ENCODE measurements at regions not wholly inside any gene's neighbourhood (a gene's known extent, or its start where the extent isn't known, plus 50 kb on each side); places are given as distances from the start of the nearest gene placed in this dataset.
A peak's percentile ranks its signal among the peaks of the same experiment; 100 is the strongest.

GRCh38 chr5:82396871-82397514 is 118.8 kb upstream of the RPS23 start (continued):
- TF ChIP-seq ETV5 (CRISPR knock-in tag; IDR thresholded peaks at IDR 0.05; ENCODE audit: low read depth) (peak; percentile 65; the same call in 1 of the 2 replicates), RAD21 (CRISPR knock-in tag; conservative IDR thresholded peaks at IDR 0.05 in 1 of 2, IDR thresholded peaks at IDR 0.05 in 1 of 2) (peak in 1 of 2 experiments; percentile 34; a peak in 1 of 4 replicates), TOE1 (IDR thresholded peaks at IDR 0.05; ENCODE audit: borderline replicate concordance) (no peak), TOE1 (CRISPR knock-in tag; IDR thresholded peaks at IDR 0.05; ENCODE audit: borderline replicate concordance, low read depth) (no peak), MXD1 (CRISPR knock-in tag; IDR thresholded peaks at IDR 0.05; ENCODE audit: borderline replicate concordance, poor library complexity, severe bottlenecking) (no peak), ZFP30 (CRISPR knock-in tag; IDR thresholded peaks at IDR 0.05; ENCODE audit: borderline replicate concordance) (no peak), CBX1 (IDR thresholded peaks at IDR 0.05; ENCODE audit: low read depth) (no peak), L3MBTL2 (IDR thresholded peaks at IDR 0.05) (peak; percentile 76), DDX20 (tag; IDR thresholded peaks at IDR 0.05; ENCODE audit: low read depth) (no peak), MBD2 (IDR thresholded peaks at IDR 0.05; ENCODE audit: borderline replicate concordance, low read depth) (no peak), ZNF586 (CRISPR knock-in tag; conservative IDR thresholded peaks at IDR 0.05) (no peak), E2F6 (IDR thresholded peaks at IDR 0.05; ENCODE audit: borderline replicate concordance in 1 of 2, extremely low read depth in 1 of 2, insufficient read depth in 1 of 2, insufficient read length in 1 of 2, low read depth in 1 of 2, low read length in 1 of 2, poor library complexity in 1 of 2, severe bottlenecking in 1 of 2) (peak in 1 of 2 experiments; percentile 19), ZFP1 (CRISPR knock-in tag; IDR thresholded peaks at IDR 0.05) (no peak), ERF (CRISPR knock-in tag; IDR thresholded peaks at IDR 0.05) (no peak), ZBTB2 (IDR thresholded peaks at IDR 0.05) (no peak), XRCC3 (IDR thresholded peaks at IDR 0.05) (no peak), IFI16 (CRISPR knock-in tag; IDR thresholded peaks at IDR 0.05) (no peak), THRAP3 (IDR thresholded peaks at IDR 0.05; ENCODE audit: borderline replicate concordance) (no peak), CBX8 (IDR thresholded peaks at IDR 0.05; ENCODE audit: borderline replicate concordance, extremely low read depth, low read depth, low read length, poor library complexity, severe bottlenecking) (no peak)
- TF ChIP-seq, protein P1, sequence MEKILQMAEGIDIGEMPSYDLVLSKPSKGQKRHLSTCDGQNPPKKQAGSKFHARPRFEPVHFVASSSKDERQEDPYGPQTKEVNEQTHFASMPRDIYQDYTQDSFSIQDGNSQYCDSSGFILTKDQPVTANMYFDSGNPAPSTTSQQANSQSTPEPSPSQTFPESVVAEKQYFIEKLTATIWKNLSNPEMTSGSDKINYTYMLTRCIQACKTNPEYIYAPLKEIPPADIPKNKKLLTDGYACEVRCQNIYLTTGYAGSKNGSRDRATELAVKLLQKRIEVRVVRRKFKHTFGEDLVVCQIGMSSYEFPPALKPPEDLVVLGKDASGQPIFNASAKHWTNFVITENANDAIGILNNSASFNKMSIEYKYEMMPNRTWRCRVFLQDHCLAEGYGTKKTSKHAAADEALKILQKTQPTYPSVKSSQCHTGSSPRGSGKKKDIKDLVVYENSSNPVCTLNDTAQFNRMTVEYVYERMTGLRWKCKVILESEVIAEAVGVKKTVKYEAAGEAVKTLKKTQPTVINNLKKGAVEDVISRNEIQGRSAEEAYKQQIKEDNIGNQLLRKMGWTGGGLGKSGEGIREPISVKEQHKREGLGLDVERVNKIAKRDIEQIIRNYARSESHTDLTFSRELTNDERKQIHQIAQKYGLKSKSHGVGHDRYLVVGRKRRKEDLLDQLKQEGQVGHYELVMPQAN (IDR thresholded peaks at IDR 0.05; ENCODE audit: borderline replicate concordance): no peak
- TF ChIP-seq, protein P2, sequence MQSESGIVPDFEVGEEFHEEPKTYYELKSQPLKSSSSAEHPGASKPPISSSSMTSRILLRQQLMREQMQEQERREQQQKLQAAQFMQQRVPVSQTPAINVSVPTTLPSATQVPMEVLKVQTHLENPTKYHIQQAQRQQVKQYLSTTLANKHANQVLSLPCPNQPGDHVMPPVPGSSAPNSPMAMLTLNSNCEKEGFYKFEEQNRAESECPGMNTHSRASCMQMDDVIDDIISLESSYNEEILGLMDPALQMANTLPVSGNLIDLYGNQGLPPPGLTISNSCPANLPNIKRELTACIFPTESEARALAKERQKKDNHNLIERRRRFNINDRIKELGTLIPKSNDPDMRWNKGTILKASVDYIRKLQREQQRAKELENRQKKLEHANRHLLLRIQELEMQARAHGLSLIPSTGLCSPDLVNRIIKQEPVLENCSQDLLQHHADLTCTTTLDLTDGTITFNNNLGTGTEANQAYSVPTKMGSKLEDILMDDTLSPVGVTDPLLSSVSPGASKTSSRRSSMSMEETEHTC (IDR thresholded peaks at IDR 0.05): 0 out of 2 replicates have a peak, but pooled peaks have one; percentile 29
